ENCODE measurements at regions not wholly inside any gene's neighbourhood (a gene's known extent, or its start where the extent isn't known, plus 50 kb on each side); places are given as distances from the start of the nearest gene placed in this dataset.

GRCh38 chr3:118000219-118000618, 1034.4 kb downstream of the IGSF11 start:
- TF ChIP-seq CTCF (IDR thresholded peaks at IDR 0.05; ENCODE audit: insufficient read depth, low read depth, low read length), result no peak

GRCh38 chr3:118001380-118001779, 1033.3 kb downstream of the IGSF11 start:
- no peak overlapping the region for H3K4me3 ChIP-seq (ENCODE audit: low read depth, low read length)
- no peak for TF ChIP-seq CTCF (IDR thresholded peaks at IDR 0.05; ENCODE audit: insufficient read depth, low read depth, low read length)
- no peak for DNase-seq (ENCODE audit: low read depth)

More at GRCh38 chr3:118000219-118000618, 1034.4 kb downstream of the IGSF11 start:
- DNase-seq (ENCODE audit: low read depth), result no peak
- H3K4me3 ChIP-seq (ENCODE audit: low read depth, low read length), result no peak overlapping the region

- TF ChIP-seq CTCF (IDR thresholded peaks at IDR 0.05; ENCODE audit: insufficient read depth, low read depth, low read length), result no peak
- H3K4me3 ChIP-seq (ENCODE audit: low read depth, low read length), result no peak overlapping the region
- DNase-seq (ENCODE audit: low read depth), result no peak
These were observed 1022.7 kb downstream of the IGSF11 start for GRCh38 chr3:118011910-118012309.

GRCh38 chr3:118029049-118029448, 1005.6 kb downstream of the IGSF11 start:
- no peak for DNase-seq (ENCODE audit: low read depth)
- TF ChIP-seq CTCF (IDR thresholded peaks at IDR 0.05; ENCODE audit: insufficient read depth, low read depth, low read length), result no peak
- no peak overlapping the region for H3K4me3 ChIP-seq (ENCODE audit: low read depth, low read length)

GRCh38 chr3:118036215-118036614, 998.4 kb downstream of the IGSF11 start:
- DNase-seq (ENCODE audit: low read depth), result no peak
- H3K4me3 ChIP-seq (ENCODE audit: low read depth, low read length), result no peak overlapping the region
- TF ChIP-seq CTCF (IDR thresholded peaks at IDR 0.05; ENCODE audit: insufficient read depth, low read depth, low read length), result no peak

- no peak overlapping the region for H3K4me3 ChIP-seq (ENCODE audit: low read depth, low read length)
- DNase-seq (ENCODE audit: low read depth), result no peak
- TF ChIP-seq CTCF (IDR thresholded peaks at IDR 0.05; ENCODE audit: insufficient read depth, low read depth, low read length), result no peak
These were observed 979.3 kb downstream of the IGSF11 start for GRCh38 chr3:118055381-118055780.

GRCh38 chr3:118057086-118057485, 977.6 kb downstream of the IGSF11 start:
- H3K4me3 ChIP-seq (ENCODE audit: low read depth, low read length), result no peak overlapping the region
- DNase-seq (ENCODE audit: low read depth), result no peak
- no peak for TF ChIP-seq CTCF (IDR thresholded peaks at IDR 0.05; ENCODE audit: insufficient read depth, low read depth, low read length)
